ENCODE measurements at regions not wholly inside any gene's neighbourhood (a gene's known extent, or its start where the extent isn't known, plus 50 kb on each side); places are given as distances from the start of the nearest gene placed in this dataset.

GRCh38 chr15:39161096-39161495 is 419.8 kb upstream of the THBS1 start:
- no peak for DNase-seq

- DNase-seq = no peak
Observed at GRCh38 chr15:39165020-39165706, 415.7 kb upstream of the THBS1 start.

GRCh38 chr15:39167164-39168058 is 413.5 kb upstream of the THBS1 start:
- DNase-seq = no peak

- DNase-seq = peak; percentile 44
Observed at GRCh38 chr15:39171944-39172368, 408.9 kb upstream of the THBS1 start.

GRCh38 chr15:39172380-39173281 is 408.2 kb upstream of the THBS1 start:
- no peak for DNase-seq

GRCh38 chr15:39173426-39173825 is 407.5 kb upstream of the THBS1 start:
- no peak for DNase-seq

GRCh38 chr15:39174332-39174731 is 406.5 kb upstream of the THBS1 start:
- no peak for DNase-seq

GRCh38 chr15:39176030-39176429 is 404.8 kb upstream of the THBS1 start:
- no peak for DNase-seq

- DNase-seq = no peak
Observed at GRCh38 chr15:39177561-39177960, 403.3 kb upstream of the THBS1 start.

GRCh38 chr15:39180030-39180429 is 400.8 kb upstream of the THBS1 start:
- no peak for DNase-seq

- no peak for DNase-seq
Observed at GRCh38 chr15:39180483-39180933, 400.4 kb upstream of the THBS1 start.

- DNase-seq = no peak
Observed at GRCh38 chr15:39181056-39181747, 399.7 kb upstream of the THBS1 start.

- no peak for DNase-seq
Observed at GRCh38 chr15:39181940-39182339, 398.9 kb upstream of the THBS1 start.

- no peak for DNase-seq
Observed at GRCh38 chr15:39183164-39183881, 397.6 kb upstream of the THBS1 start.

GRCh38 chr15:39184701-39185390 is 396.0 kb upstream of the THBS1 start:
- DNase-seq = no peak

- no peak for DNase-seq
Observed at GRCh38 chr15:39188314-39188713, 392.6 kb upstream of the THBS1 start.

- no peak for DNase-seq
Observed at GRCh38 chr15:39188930-39189329, 391.9 kb upstream of the THBS1 start.

- DNase-seq = no peak
Observed at GRCh38 chr15:39191871-39192291, 389.0 kb upstream of the THBS1 start.

GRCh38 chr15:39192351-39192750 is 388.5 kb upstream of the THBS1 start:
- DNase-seq = no peak

GRCh38 chr15:39192979-39193560 is 387.8 kb upstream of the THBS1 start:
- DNase-seq = no peak

- no peak for DNase-seq
Observed at GRCh38 chr15:39193611-39194010, 387.3 kb upstream of the THBS1 start.

Measured in NCI-H1694 treated with DMSO at 0.1 percent for 48 hours (cell line).